ENCODE measurements at regions not wholly inside any gene's neighbourhood (a gene's known extent, or its start where the extent isn't known, plus 50 kb on each side); places are given as distances from the start of the nearest gene placed in this dataset.

DNA sequence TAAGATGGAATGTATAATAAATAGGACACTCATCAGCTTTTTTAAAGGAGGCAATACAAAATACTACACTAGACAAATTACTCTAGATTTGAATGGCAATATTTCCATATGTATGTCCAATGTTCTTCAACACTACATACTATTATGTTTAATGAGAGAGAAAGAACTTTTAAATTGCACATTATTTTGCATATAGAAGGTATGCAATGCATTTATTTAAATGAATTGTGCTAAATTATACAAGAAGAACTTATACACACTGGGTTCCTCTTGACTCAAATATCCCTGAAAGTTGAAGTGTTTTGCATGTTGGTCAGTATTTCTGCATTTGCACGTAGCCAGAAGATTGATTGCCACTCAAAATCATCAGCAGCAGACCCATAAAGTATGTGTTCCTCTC, 839.6 kb downstream of the ADGRL2 start:
- TF ChIP-seq, protein P1, sequence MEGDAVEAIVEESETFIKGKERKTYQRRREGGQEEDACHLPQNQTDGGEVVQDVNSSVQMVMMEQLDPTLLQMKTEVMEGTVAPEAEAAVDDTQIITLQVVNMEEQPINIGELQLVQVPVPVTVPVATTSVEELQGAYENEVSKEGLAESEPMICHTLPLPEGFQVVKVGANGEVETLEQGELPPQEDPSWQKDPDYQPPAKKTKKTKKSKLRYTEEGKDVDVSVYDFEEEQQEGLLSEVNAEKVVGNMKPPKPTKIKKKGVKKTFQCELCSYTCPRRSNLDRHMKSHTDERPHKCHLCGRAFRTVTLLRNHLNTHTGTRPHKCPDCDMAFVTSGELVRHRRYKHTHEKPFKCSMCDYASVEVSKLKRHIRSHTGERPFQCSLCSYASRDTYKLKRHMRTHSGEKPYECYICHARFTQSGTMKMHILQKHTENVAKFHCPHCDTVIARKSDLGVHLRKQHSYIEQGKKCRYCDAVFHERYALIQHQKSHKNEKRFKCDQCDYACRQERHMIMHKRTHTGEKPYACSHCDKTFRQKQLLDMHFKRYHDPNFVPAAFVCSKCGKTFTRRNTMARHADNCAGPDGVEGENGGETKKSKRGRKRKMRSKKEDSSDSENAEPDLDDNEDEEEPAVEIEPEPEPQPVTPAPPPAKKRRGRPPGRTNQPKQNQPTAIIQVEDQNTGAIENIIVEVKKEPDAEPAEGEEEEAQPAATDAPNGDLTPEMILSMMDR (IDR thresholded peaks at IDR 0.05), result no peak
- no peak for TF ChIP-seq POLR2A (IDR thresholded peaks at IDR 0.05)

All from uterus (tissue), 2 donors.